ENCODE measurements at regions not wholly inside any gene's neighbourhood (a gene's known extent, or its start where the extent isn't known, plus 50 kb on each side); places are given as distances from the start of the nearest gene placed in this dataset.
A peak's percentile ranks its signal among the peaks of the same experiment; 100 is the strongest.

- Histone ChIP-seq H3K27ac (ENCODE audit: low read depth in 2 of 2, low read length in 2 of 2) (no peak overlapping the region), H3K36me3 (ENCODE audit: control insufficient read depth in 2 of 3, insufficient read depth in 3 of 3, low read length in 3 of 3) (no peaks in the 10 kb centered on the region), H3K27me3 (ENCODE audit: control insufficient read depth, insufficient read depth, low read length) (no peaks in the 10 kb centered on the region), H3K9ac (ENCODE audit: low read length in 3 of 3) (no peak overlapping the region), H3K4me1 (ENCODE audit: control insufficient read depth in 2 of 3, insufficient read depth in 2 of 3, low read depth in 1 of 3, low read length in 3 of 3) (no peaks in the 10 kb centered on the region), H3K4me3 (ENCODE audit: low read length in 3 of 3) (no peak overlapping the region), H3K9me3 (ENCODE audit: control insufficient read depth in 2 of 3, insufficient read depth in 1 of 3, low read length in 3 of 3) (no peaks in the 10 kb centered on the region)
- FAIRE-seq (no peak), DNase-seq (no peak)
- intact Hi-C loops (cut with DNase I): no loop called here
- no peak for TF ChIP-seq CTCF (IDR thresholded peaks at IDR 0.05; ENCODE audit: borderline replicate concordance, extremely low read depth, insufficient read depth)
These were observed 516.6 kb upstream of the SYT4 start for GRCh38 chr18:43793910-43794309.

- FAIRE-seq: no peak
- Histone ChIP-seq H3K27me3 (ENCODE audit: control insufficient read depth, insufficient read depth, low read length) (no peaks in the 10 kb centered on the region), H3K36me3 (ENCODE audit: control insufficient read depth in 2 of 3, insufficient read depth in 3 of 3, low read length in 3 of 3) (no peaks in the 10 kb centered on the region), H3K4me1 (ENCODE audit: control insufficient read depth in 2 of 3, insufficient read depth in 2 of 3, low read depth in 1 of 3, low read length in 3 of 3) (no peaks in the 10 kb centered on the region), H3K27ac (ENCODE audit: low read depth in 2 of 2, low read length in 2 of 2) (no peak overlapping the region), H3K4me3 (ENCODE audit: low read length in 3 of 3) (no peak overlapping the region), H3K9ac (ENCODE audit: low read length in 3 of 3) (no peak overlapping the region), H3K9me3 (ENCODE audit: control insufficient read depth in 2 of 3, insufficient read depth in 1 of 3, low read length in 3 of 3) (no peaks in the 10 kb centered on the region)
- intact Hi-C loops (cut with DNase I): no loop called here
- DNase-seq: no peak
- no peak for TF ChIP-seq CTCF (IDR thresholded peaks at IDR 0.05; ENCODE audit: borderline replicate concordance, extremely low read depth, insufficient read depth)
These were observed 517.1 kb upstream of the SYT4 start for GRCh38 chr18:43794363-43794762.

GRCh38 chr18:43797347-43797746 lies 520.1 kb upstream of the SYT4 start:
- H3K9me3 ChIP-seq (ENCODE audit: control insufficient read depth in 2 of 3, insufficient read depth in 1 of 3, low read length in 3 of 3): no peaks in the 10 kb centered on the region
- TF ChIP-seq CTCF (IDR thresholded peaks at IDR 0.05; ENCODE audit: borderline replicate concordance, extremely low read depth, insufficient read depth): no peak
- H3K4me3 ChIP-seq (ENCODE audit: low read length in 3 of 3): no peak overlapping the region
- no peak for DNase-seq
- H3K4me1 ChIP-seq (ENCODE audit: control insufficient read depth in 2 of 3, insufficient read depth in 2 of 3, low read depth in 1 of 3, low read length in 3 of 3): no peaks in the 10 kb centered on the region
- no peak overlapping the region for H3K9ac ChIP-seq (ENCODE audit: low read length in 3 of 3)
- intact Hi-C loops (cut with DNase I): no loop called here
- H3K36me3 ChIP-seq (ENCODE audit: control insufficient read depth in 2 of 3, insufficient read depth in 3 of 3, low read length in 3 of 3): no peaks in the 10 kb centered on the region
- H3K27me3 ChIP-seq (ENCODE audit: control insufficient read depth, insufficient read depth, low read length): no peaks in the 10 kb centered on the region
- no peak overlapping the region for H3K27ac ChIP-seq (ENCODE audit: low read depth in 2 of 2, low read length in 2 of 2)
- peak; percentile 56 for FAIRE-seq

GRCh38 chr18:43800584-43800983 lies 523.3 kb upstream of the SYT4 start:
- no peaks in the 10 kb centered on the region for H3K36me3 ChIP-seq (ENCODE audit: control insufficient read depth in 2 of 3, insufficient read depth in 3 of 3, low read length in 3 of 3)
- H3K9ac ChIP-seq (ENCODE audit: low read length in 3 of 3): no peak overlapping the region
- no peak for FAIRE-seq
- no peaks in the 10 kb centered on the region for H3K4me1 ChIP-seq (ENCODE audit: control insufficient read depth in 2 of 3, insufficient read depth in 2 of 3, low read depth in 1 of 3, low read length in 3 of 3)
- DNase-seq: no peak
- H3K9me3 ChIP-seq (ENCODE audit: control insufficient read depth in 2 of 3, insufficient read depth in 1 of 3, low read length in 3 of 3): no peaks in the 10 kb centered on the region
- intact Hi-C loops (cut with DNase I): no loop called here
- H3K27me3 ChIP-seq (ENCODE audit: control insufficient read depth, insufficient read depth, low read length): no peaks in the 10 kb centered on the region
- H3K4me3 ChIP-seq (ENCODE audit: low read length in 3 of 3): no peak overlapping the region
- no peak overlapping the region for H3K27ac ChIP-seq (ENCODE audit: low read depth in 2 of 2, low read length in 2 of 2)
- no peak for TF ChIP-seq CTCF (IDR thresholded peaks at IDR 0.05; ENCODE audit: borderline replicate concordance, extremely low read depth, insufficient read depth)

All from kidney (tissue), 13 donors.